Stomach (tissue), 4 donors: ENCODE measurements at regions not wholly inside any gene's neighbourhood (a gene's known extent, or its start where the extent isn't known, plus 50 kb on each side); places are given as distances from the start of the nearest gene placed in this dataset.

Experiments used
- CTCF ChIP-seq, 7 experiments: fragments of 450-650 bp in 4 of 7; fragments of 200-600 bp in 3 of 7; sonication (generic) in 3 of 7; IDR thresholded peaks; one replicate each; pipeline ENCODE4 v1.5.1; 2016 to 2019; ENCODE audit warnings: antibody characterized with exemption in 7 of 7, control low read depth in 2 of 7, mild to moderate bottlenecking in 1 of 7
- POLR2A ChIP-seq, 4 donors: fragments of 450-650 bp; IDR thresholded peaks; one replicate each; pipeline ENCODE4 v1.6.1; 2016; ENCODE audit warnings: antibody characterized with exemption in 4 of 4, control low read depth in 2 of 4, mild to moderate bottlenecking in 1 of 4, moderate library complexity in 1 of 4

DNA sequence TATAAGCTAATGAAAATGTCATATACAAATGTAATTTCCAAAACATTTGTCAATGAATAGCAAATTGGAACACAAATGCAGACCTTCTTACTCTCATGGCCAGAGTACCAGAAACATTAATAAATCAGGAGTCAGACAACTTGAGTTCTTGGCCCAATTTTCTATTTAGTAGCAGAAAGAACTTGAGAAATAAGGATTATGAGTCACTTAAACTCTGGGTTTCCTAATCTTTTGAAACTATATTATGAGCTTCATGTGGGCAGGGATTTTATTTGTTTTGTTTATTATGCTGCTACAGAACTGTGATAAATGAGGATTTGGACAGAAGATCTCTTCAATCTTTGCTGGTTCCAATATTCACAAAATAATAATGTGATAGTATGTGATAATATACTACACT lies 686.7 kb downstream of the NR4A2 start:
- TF ChIP-seq CTCF (IDR thresholded peaks at IDR 0.05) (no peak), POLR2A (IDR thresholded peaks at IDR 0.05) (no peak)
